HEK293 (cell line): ENCODE measurements at regions not wholly inside any gene's neighbourhood (a gene's known extent, or its start where the extent isn't known, plus 50 kb on each side); places are given as distances from the start of the nearest gene placed in this dataset.

Experiments
- CTCF ChIA-PET: fragments of 350-600 bp; formaldehyde crosslinking; extraction: SDS; loops from one replicate; lab custom pipeline; 2021; ENCODE audit warnings: antibody characterized with exemption; lab: Yijun Ruan, JAX
- POLR2A ChIA-PET: fragments of 300-600 bp; formaldehyde crosslinking; extraction: SDS; loops from one replicate; lab custom pipeline; 2020; ENCODE audit warnings: antibody characterized with exemption, inconsistent platforms; lab: Yijun Ruan, JAX
- H3K27ac ChIP-seq: fragments of 200-500 bp; sonication (Bioruptor generic); 2 replicates; pipeline ENCODE4 v1.5.1; 2014; ENCODE audit warnings: low read depth, low read length, control low read depth, inconsistent platforms; ENCODE audit errors: extremely low read depth
- H3K36me3 ChIP-seq, 2 experiments: fragments of 200-500 bp in 1 of 2; sonication (Bioruptor generic) in 1 of 2; 1 replicate in 1 of 2; 2 replicates in 1 of 2; pipeline ENCODE4 v1.5.1; 2014 to 2017; ENCODE audit warnings: inconsistent platforms in 2 of 2, low read length in 2 of 2; ENCODE audit not compliant: control insufficient read depth in 2 of 2, insufficient read depth in 1 of 2
- H3K4me1 ChIP-seq: fragments of 200-500 bp; sonication (Bioruptor generic); 2 replicates; pipeline ENCODE4 v1.5.1; 2014; ENCODE audit warnings: mild to moderate bottlenecking, low read length, inconsistent platforms; ENCODE audit not compliant: control insufficient read depth, insufficient read depth
- H3K4me3 ChIP-seq: 2 replicates; pipeline ENCODE4 v1.5.1; 2011; ENCODE audit warnings: low read depth, mild to moderate bottlenecking, control low read depth, low read length, moderate library complexity
- H3K9me3 ChIP-seq: fragments of 200-500 bp; sonication (Bioruptor generic); 2 replicates; pipeline ENCODE4 v1.5.1; 2014; ENCODE audit warnings: low read depth, low read length, inconsistent platforms; ENCODE audit not compliant: control insufficient read depth, insufficient read depth
- EGR2 ChIP-seq: fragments of 450-650 bp; formaldehyde crosslinking; IDR thresholded peaks from 2 replicates; pipeline ENCODE4 v1.5.1; 2016; ENCODE audit warnings: low read depth, missing biosample characterization, missing genetic modification characterization
- KLF16 ChIP-seq: fragments of 450-650 bp; formaldehyde crosslinking; IDR thresholded peaks from 2 replicates; pipeline ENCODE4 v1.5.1; 2017; ENCODE audit warnings: missing biosample characterization, missing genetic modification characterization
- YY1 ChIP-seq: fragments of 450-650 bp; formaldehyde crosslinking; IDR thresholded peaks from 2 replicates; pipeline ENCODE4 v1.5.1; 2018; ENCODE audit warnings: missing biosample characterization, missing genetic modification characterization
- ZBTB20 ChIP-seq: fragments of 450-650 bp; formaldehyde crosslinking; IDR thresholded peaks from 2 replicates; pipeline ENCODE4 v1.5.1; 2016; ENCODE audit warnings: missing biosample characterization, missing genetic modification characterization
- ZNF10 ChIP-seq: fragments of 450-650 bp; formaldehyde crosslinking; IDR thresholded peaks from 2 replicates; pipeline ENCODE4 v1.5.1; 2017; ENCODE audit warnings: missing biosample characterization, missing genetic modification characterization
- ZNF202 ChIP-seq: fragments of 450-650 bp; formaldehyde crosslinking; IDR thresholded peaks from 2 replicates; pipeline ENCODE4 v1.5.1; 2016; ENCODE audit warnings: missing biosample characterization, missing genetic modification characterization, borderline replicate concordance
- ZNF37A ChIP-seq: fragments of 450-650 bp; IDR thresholded peaks from 2 replicates; pipeline ENCODE4 v1.5.1; 2018; ENCODE audit warnings: missing biosample characterization, missing genetic modification characterization
- ZNF426 ChIP-seq: fragments of 450-650 bp; formaldehyde crosslinking; IDR thresholded peaks from 2 replicates; pipeline ENCODE4 v1.5.1; 2017; ENCODE audit warnings: missing biosample characterization, missing genetic modification characterization, mild to moderate bottlenecking, inconsistent platforms, moderate library complexity
- ZNF433 ChIP-seq: fragments of 450-650 bp; formaldehyde crosslinking; IDR thresholded peaks from 2 replicates; pipeline ENCODE4 v1.5.1; 2016; ENCODE audit warnings: missing biosample characterization, missing genetic modification characterization, low read depth
- ZNF621 ChIP-seq: fragments of 450-650 bp; formaldehyde crosslinking; IDR thresholded peaks from 2 replicates; pipeline ENCODE4 v1.5.1; 2017; ENCODE audit warnings: missing biosample characterization, missing genetic modification characterization
- ZNF670 ChIP-seq: fragments of 450-650 bp; formaldehyde crosslinking; IDR thresholded peaks from 2 replicates; pipeline ENCODE4 v1.5.1; 2016; ENCODE audit warnings: missing biosample characterization, missing genetic modification characterization, low read depth
- ZNF792 ChIP-seq: fragments of 450-650 bp; formaldehyde crosslinking; IDR thresholded peaks from 2 replicates; pipeline ENCODE4 v1.5.1; 2016; ENCODE audit warnings: missing biosample characterization, missing genetic modification characterization
- TF ChIP-seq, protein P1 (sequence below): fragments of 450-650 bp; formaldehyde crosslinking; IDR thresholded peaks from 2 replicates; pipeline ENCODE4 v1.5.1; 2016; ENCODE audit warnings: missing biosample characterization, missing genetic modification characterization
- TF ChIP-seq, protein P2 (sequence below): fragments of 450-650 bp; formaldehyde crosslinking; IDR thresholded peaks from 2 replicates; pipeline ENCODE4 v1.5.1; 2017; ENCODE audit warnings: missing biosample characterization, missing genetic modification characterization
- TF ChIP-seq, protein P3 (sequence below): fragments of 450-650 bp; formaldehyde crosslinking; optimal IDR thresholded peaks from 2 replicates; pipeline ENCODE3; 2016; ENCODE audit warnings: missing biosample characterization, mild to moderate bottlenecking, missing genetic modification characterization
- TF ChIP-seq, protein P4 (sequence below): fragments of 450-650 bp; formaldehyde crosslinking; IDR thresholded peaks from 2 replicates; pipeline ENCODE4 v1.5.1; 2016; ENCODE audit warnings: missing biosample characterization, missing genetic modification characterization
- TF ChIP-seq, protein P5 (sequence below): fragments of 450-650 bp; formaldehyde crosslinking; IDR thresholded peaks from 2 replicates; pipeline ENCODE4 v1.5.1; 2017; ENCODE audit warnings: missing biosample characterization, missing genetic modification characterization
- TF ChIP-seq, protein P6 (sequence below): fragments of 450-650 bp; formaldehyde crosslinking; IDR thresholded peaks from 2 replicates; pipeline ENCODE4 v1.5.1; 2016; ENCODE audit warnings: missing biosample characterization, missing genetic modification characterization

DNA sequence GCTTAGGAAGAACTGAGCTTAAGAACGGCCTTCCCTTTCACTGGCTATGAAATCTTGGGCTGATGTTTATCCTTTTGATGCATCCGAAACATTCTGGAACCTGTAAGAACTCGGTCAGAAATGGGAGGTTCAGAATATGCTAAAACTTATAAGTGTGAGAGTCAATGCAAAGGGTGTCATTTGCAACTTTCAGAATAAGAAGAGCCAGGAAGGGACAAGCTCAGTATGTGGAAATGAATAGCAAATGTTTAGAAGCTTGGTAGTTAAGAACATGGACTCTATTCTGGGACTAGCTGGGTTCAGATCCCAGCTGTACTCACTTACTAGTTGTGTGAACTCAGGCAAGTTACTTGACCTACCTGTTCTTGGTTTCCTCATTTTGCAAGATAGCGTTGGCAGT lies 234.1 kb downstream of the OMA1 start:
- H3K9me3 ChIP-seq, result no peaks in the 10 kb centered on the region
- CTCF ChIA-PET, result no interaction called here
- TF ChIP-seq ZNF792 (tag by site-specific recombination), result no peak
- TF ChIP-seq ZNF37A (tag by site-specific recombination), result no peak
- TF ChIP-seq, protein P1, sequence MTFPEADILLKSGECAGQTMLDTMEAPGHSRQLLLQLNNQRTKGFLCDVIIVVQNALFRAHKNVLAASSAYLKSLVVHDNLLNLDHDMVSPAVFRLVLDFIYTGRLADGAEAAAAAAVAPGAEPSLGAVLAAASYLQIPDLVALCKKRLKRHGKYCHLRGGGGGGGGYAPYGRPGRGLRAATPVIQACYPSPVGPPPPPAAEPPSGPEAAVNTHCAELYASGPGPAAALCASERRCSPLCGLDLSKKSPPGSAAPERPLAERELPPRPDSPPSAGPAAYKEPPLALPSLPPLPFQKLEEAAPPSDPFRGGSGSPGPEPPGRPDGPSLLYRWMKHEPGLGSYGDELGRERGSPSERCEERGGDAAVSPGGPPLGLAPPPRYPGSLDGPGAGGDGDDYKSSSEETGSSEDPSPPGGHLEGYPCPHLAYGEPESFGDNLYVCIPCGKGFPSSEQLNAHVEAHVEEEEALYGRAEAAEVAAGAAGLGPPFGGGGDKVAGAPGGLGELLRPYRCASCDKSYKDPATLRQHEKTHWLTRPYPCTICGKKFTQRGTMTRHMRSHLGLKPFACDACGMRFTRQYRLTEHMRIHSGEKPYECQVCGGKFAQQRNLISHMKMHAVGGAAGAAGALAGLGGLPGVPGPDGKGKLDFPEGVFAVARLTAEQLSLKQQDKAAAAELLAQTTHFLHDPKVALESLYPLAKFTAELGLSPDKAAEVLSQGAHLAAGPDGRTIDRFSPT (tag by site-specific recombination), result no peak
- TF ChIP-seq, all 188 proteins: peak for 0
- no peaks in the 10 kb centered on the region for H3K4me1 ChIP-seq
- H3K27ac ChIP-seq, result no peak overlapping the region
- no peak overlapping the region for H3K4me3 ChIP-seq
- POLR2A ChIA-PET, result no interaction called here
- no peaks in the 10 kb centered on the region for H3K36me3 ChIP-seq

DNA sequence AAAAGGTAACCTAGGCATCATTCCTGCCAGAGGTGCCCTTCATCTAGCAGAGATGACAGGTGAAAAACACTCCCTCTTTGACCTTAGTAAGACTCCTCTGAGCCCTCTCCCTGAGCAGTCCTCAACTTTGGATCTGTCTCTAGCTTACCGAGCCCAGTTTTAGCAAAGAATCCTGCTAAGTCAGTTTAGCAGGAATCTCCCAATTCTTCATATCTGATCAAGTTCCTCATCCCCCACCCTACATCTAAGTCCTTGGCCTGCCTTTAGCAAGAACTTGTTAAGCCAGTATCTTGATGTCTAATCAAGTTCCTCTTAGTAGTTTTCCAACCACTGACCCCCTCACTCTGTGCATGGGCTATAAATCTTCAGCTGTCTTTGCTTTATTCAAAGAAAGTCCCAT lies 235.6 kb downstream of the OMA1 start:
- CTCF ChIA-PET, result no interaction called here
- H3K9me3 ChIP-seq, result no peaks in the 10 kb centered on the region
- H3K4me3 ChIP-seq, result no peak overlapping the region
- H3K36me3 ChIP-seq, result no peaks in the 10 kb centered on the region
- no peak for TF ChIP-seq ZNF426 (tag by site-specific recombination)
- H3K27ac ChIP-seq, result no peak overlapping the region
- POLR2A ChIA-PET, result no interaction called here
- H3K4me1 ChIP-seq, result no peaks in the 10 kb centered on the region

DNA sequence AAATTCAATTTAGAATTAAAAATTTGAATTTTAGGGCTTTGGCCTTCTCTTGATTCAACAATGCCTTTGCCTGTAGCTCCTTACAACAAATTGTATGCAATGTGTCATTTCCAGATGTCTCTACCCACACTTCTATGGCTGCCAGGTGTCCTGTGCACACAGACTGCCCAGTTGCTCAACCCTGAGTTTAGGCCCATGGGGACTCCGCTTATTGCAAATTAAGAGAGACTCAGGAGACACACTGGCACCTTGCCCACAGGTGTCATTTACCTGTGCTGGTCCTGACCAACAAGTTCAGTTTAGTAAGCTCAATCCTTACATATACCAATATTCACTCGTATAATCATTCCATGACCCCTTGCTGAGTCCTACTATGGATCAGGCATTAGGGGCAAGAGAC lies 236.1 kb downstream of the OMA1 start:
- CTCF ChIA-PET, result no interaction called here
- no peaks in the 10 kb centered on the region for H3K9me3 ChIP-seq
- H3K4me1 ChIP-seq, result no peaks in the 10 kb centered on the region
- POLR2A ChIA-PET, result no interaction called here
- H3K36me3 ChIP-seq, result no peaks in the 10 kb centered on the region
- no peak overlapping the region for H3K4me3 ChIP-seq
- no peak overlapping the region for H3K27ac ChIP-seq
- TF ChIP-seq, protein P2, sequence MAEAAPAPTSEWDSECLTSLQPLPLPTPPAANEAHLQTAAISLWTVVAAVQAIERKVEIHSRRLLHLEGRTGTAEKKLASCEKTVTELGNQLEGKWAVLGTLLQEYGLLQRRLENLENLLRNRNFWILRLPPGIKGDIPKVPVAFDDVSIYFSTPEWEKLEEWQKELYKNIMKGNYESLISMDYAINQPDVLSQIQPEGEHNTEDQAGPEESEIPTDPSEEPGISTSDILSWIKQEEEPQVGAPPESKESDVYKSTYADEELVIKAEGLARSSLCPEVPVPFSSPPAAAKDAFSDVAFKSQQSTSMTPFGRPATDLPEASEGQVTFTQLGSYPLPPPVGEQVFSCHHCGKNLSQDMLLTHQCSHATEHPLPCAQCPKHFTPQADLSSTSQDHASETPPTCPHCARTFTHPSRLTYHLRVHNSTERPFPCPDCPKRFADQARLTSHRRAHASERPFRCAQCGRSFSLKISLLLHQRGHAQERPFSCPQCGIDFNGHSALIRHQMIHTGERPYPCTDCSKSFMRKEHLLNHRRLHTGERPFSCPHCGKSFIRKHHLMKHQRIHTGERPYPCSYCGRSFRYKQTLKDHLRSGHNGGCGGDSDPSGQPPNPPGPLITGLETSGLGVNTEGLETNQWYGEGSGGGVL (tag by site-specific recombination), result no peak
- no peak for TF ChIP-seq ZNF10 (tag by site-specific recombination)
- TF ChIP-seq ZNF433 (tag by site-specific recombination), result no peak
- TF ChIP-seq KLF16, result no peak
- TF ChIP-seq, protein P3, sequence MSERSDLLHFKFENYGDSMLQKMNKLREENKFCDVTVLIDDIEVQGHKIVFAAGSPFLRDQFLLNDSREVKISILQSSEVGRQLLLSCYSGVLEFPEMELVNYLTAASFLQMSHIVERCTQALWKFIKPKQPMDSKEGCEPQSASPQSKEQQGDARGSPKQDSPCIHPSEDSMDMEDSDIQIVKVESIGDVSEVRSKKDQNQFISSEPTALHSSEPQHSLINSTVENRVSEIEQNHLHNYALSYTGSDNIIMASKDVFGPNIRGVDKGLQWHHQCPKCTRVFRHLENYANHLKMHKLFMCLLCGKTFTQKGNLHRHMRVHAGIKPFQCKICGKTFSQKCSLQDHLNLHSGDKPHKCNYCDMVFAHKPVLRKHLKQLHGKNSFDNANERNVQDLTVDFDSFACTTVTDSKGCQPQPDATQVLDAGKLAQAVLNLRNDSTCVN (tag by site-specific recombination), result no peak
- TF ChIP-seq ZNF670 (tag by site-specific recombination), result no peak
- TF ChIP-seq, protein P4, sequence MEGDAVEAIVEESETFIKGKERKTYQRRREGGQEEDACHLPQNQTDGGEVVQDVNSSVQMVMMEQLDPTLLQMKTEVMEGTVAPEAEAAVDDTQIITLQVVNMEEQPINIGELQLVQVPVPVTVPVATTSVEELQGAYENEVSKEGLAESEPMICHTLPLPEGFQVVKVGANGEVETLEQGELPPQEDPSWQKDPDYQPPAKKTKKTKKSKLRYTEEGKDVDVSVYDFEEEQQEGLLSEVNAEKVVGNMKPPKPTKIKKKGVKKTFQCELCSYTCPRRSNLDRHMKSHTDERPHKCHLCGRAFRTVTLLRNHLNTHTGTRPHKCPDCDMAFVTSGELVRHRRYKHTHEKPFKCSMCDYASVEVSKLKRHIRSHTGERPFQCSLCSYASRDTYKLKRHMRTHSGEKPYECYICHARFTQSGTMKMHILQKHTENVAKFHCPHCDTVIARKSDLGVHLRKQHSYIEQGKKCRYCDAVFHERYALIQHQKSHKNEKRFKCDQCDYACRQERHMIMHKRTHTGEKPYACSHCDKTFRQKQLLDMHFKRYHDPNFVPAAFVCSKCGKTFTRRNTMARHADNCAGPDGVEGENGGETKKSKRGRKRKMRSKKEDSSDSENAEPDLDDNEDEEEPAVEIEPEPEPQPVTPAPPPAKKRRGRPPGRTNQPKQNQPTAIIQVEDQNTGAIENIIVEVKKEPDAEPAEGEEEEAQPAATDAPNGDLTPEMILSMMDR (tag by site-specific recombination), result no peak
- TF ChIP-seq, protein P5, sequence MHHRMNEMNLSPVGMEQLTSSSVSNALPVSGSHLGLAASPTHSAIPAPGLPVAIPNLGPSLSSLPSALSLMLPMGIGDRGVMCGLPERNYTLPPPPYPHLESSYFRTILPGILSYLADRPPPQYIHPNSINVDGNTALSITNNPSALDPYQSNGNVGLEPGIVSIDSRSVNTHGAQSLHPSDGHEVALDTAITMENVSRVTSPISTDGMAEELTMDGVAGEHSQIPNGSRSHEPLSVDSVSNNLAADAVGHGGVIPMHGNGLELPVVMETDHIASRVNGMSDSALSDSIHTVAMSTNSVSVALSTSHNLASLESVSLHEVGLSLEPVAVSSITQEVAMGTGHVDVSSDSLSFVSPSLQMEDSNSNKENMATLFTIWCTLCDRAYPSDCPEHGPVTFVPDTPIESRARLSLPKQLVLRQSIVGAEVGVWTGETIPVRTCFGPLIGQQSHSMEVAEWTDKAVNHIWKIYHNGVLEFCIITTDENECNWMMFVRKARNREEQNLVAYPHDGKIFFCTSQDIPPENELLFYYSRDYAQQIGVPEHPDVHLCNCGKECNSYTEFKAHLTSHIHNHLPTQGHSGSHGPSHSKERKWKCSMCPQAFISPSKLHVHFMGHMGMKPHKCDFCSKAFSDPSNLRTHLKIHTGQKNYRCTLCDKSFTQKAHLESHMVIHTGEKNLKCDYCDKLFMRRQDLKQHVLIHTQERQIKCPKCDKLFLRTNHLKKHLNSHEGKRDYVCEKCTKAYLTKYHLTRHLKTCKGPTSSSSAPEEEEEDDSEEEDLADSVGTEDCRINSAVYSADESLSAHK, result no peak
- TF ChIP-seq, protein P6, sequence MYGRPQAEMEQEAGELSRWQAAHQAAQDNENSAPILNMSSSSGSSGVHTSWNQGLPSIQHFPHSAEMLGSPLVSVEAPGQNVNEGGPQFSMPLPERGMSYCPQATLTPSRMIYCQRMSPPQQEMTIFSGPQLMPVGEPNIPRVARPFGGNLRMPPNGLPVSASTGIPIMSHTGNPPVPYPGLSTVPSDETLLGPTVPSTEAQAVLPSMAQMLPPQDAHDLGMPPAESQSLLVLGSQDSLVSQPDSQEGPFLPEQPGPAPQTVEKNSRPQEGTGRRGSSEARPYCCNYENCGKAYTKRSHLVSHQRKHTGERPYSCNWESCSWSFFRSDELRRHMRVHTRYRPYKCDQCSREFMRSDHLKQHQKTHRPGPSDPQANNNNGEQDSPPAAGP (tag by site-specific recombination), result no peak
- no peak for TF ChIP-seq ZNF621 (tag by site-specific recombination)
- TF ChIP-seq, protein P1 (tag by site-specific recombination), result no peak
- TF ChIP-seq ZNF202 (tag by site-specific recombination), result no peak
- no peak for TF ChIP-seq ZBTB20 (tag by site-specific recombination)
- no peak for TF ChIP-seq EGR2 (tag by site-specific recombination)
- no peak for TF ChIP-seq YY1 (tag by site-specific recombination)
